ENCODE measurements at regions not wholly inside any gene's neighbourhood (a gene's known extent, or its start where the extent isn't known, plus 50 kb on each side); places are given as distances from the start of the nearest gene placed in this dataset.
A peak's percentile ranks its signal among the peaks of the same experiment; 100 is the strongest.

- no peak for DNase-seq (ENCODE audit: extremely low spot score)
- POLR2A ChIA-PET = no interaction called here
- CTCF ChIA-PET = no interaction called here
- TF ChIP-seq, protein P1, sequence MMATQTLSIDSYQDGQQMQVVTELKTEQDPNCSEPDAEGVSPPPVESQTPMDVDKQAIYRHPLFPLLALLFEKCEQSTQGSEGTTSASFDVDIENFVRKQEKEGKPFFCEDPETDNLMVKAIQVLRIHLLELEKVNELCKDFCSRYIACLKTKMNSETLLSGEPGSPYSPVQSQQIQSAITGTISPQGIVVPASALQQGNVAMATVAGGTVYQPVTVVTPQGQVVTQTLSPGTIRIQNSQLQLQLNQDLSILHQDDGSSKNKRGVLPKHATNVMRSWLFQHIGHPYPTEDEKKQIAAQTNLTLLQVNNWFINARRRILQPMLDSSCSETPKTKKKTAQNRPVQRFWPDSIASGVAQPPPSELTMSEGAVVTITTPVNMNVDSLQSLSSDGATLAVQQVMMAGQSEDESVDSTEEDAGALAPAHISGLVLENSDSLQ (IDR thresholded peaks at IDR 0.05) = no peak
- TF ChIP-seq ZNF384 (IDR thresholded peaks at IDR 0.05) = no peak
- TF ChIP-seq FOXM1 (IDR thresholded peaks at IDR 0.05; ENCODE audit: borderline replicate concordance) = no peak
- TF ChIP-seq SUZ12 (IDR thresholded peaks at IDR 0.05) = no peak
- TF ChIP-seq LEF1 (IDR thresholded peaks at IDR 0.05; ENCODE audit: borderline replicate concordance) = no peak
- no peak for TF ChIP-seq SP1 (IDR thresholded peaks at IDR 0.05)
- TF ChIP-seq CTBP1 (IDR thresholded peaks at IDR 0.05; ENCODE audit: borderline replicate concordance) = no peak
- no peak for TF ChIP-seq FOXA1 (IDR thresholded peaks at IDR 0.05)
- no peak for TF ChIP-seq HDGF (IDR thresholded peaks at IDR 0.05; ENCODE audit: borderline replicate concordance)
- no peak for TF ChIP-seq ELF4 (IDR thresholded peaks at IDR 0.05)
- TF ChIP-seq TARDBP (IDR thresholded peaks at IDR 0.05) = no peak
- no peak for TF ChIP-seq FOXK2 (IDR thresholded peaks at IDR 0.05)
- no peak for TF ChIP-seq BHLHE40 (IDR thresholded peaks at IDR 0.05; ENCODE audit: borderline replicate concordance)
- no peak for TF ChIP-seq ARNT (IDR thresholded peaks at IDR 0.05)
- no peak for TF ChIP-seq L3MBTL2 (conservative IDR thresholded peaks at IDR 0.05)
- TF ChIP-seq NFRKB (IDR thresholded peaks at IDR 0.05) = no peak
Observed at GRCh38 chr16:87552072-87552718, 50.1 kb upstream of the JPH3 start.

- TF ChIP-seq, protein P1 (IDR thresholded peaks at IDR 0.05) = no peak
- TF ChIP-seq SUZ12 (IDR thresholded peaks at IDR 0.05) (no peak), ARNT (IDR thresholded peaks at IDR 0.05) (no peak), FOXK2 (IDR thresholded peaks at IDR 0.05) (no peak), LEF1 (IDR thresholded peaks at IDR 0.05; ENCODE audit: borderline replicate concordance) (no peak), FOXA1 (IDR thresholded peaks at IDR 0.05) (no peak), NFRKB (IDR thresholded peaks at IDR 0.05) (no peak), L3MBTL2 (conservative IDR thresholded peaks at IDR 0.05) (no peak), HDGF (IDR thresholded peaks at IDR 0.05; ENCODE audit: borderline replicate concordance) (no peak), FOXM1 (IDR thresholded peaks at IDR 0.05; ENCODE audit: borderline replicate concordance) (no peak)
- CTCF ChIA-PET = interaction anchor here (1.4 kb wide), 1 partner anchor 20 kb away, joined by 6 read pairs; no protein-coding TSS in a partner anchor
- DNase-seq (ENCODE audit: extremely low spot score) = no peak
- POLR2A ChIA-PET = no interaction called here
Observed at GRCh38 chr16:87551487-87551886, 50.8 kb upstream of the JPH3 start.

- DNase-seq (ENCODE audit: extremely low spot score) = peak; percentile 75
- POLR2A ChIA-PET = no interaction called here
- TF ChIP-seq SUZ12 (IDR thresholded peaks at IDR 0.05) (no peak), FOXM1 (IDR thresholded peaks at IDR 0.05; ENCODE audit: borderline replicate concordance) (no peak), CTBP1 (IDR thresholded peaks at IDR 0.05; ENCODE audit: borderline replicate concordance) (no peak), ZNF384 (IDR thresholded peaks at IDR 0.05) (no peak), LEF1 (IDR thresholded peaks at IDR 0.05; ENCODE audit: borderline replicate concordance) (no peak), BHLHE40 (IDR thresholded peaks at IDR 0.05; ENCODE audit: borderline replicate concordance) (no peak), TARDBP (IDR thresholded peaks at IDR 0.05) (no peak), SP1 (IDR thresholded peaks at IDR 0.05) (no peak), L3MBTL2 (conservative IDR thresholded peaks at IDR 0.05) (no peak), HDGF (IDR thresholded peaks at IDR 0.05; ENCODE audit: borderline replicate concordance) (no peak), FOXA1 (IDR thresholded peaks at IDR 0.05) (no peak)
- CTCF ChIA-PET = interaction anchor here (0.5 to 1.4 kb wide), 2 partner anchors 21 to 1812 kb away, joined by 3 to 6 read pairs; no protein-coding TSS in a partner anchor
Observed at GRCh38 chr16:87550495-87550961, 51.8 kb upstream of the JPH3 start.

GRCh38 chr16:87549627-87550494 lies 52.4 kb upstream of the JPH3 start:
- POLR2A ChIA-PET = no interaction called here
- no peak for DNase-seq (ENCODE audit: extremely low spot score)
- CTCF ChIA-PET = interaction anchor here (1.4 kb wide), 1 partner anchor 22 kb away, joined by 6 read pairs; no protein-coding TSS in a partner anchor
- TF ChIP-seq SP1 (IDR thresholded peaks at IDR 0.05) (no peak), ELF4 (IDR thresholded peaks at IDR 0.05) (no peak), SUZ12 (IDR thresholded peaks at IDR 0.05) (no peak), FOXA1 (IDR thresholded peaks at IDR 0.05) (no peak), ZNF384 (IDR thresholded peaks at IDR 0.05) (no peak), L3MBTL2 (conservative IDR thresholded peaks at IDR 0.05) (no peak), CTBP1 (IDR thresholded peaks at IDR 0.05; ENCODE audit: borderline replicate concordance) (no peak), FOXK2 (IDR thresholded peaks at IDR 0.05) (no peak), BHLHE40 (IDR thresholded peaks at IDR 0.05; ENCODE audit: borderline replicate concordance) (no peak), ARNT (IDR thresholded peaks at IDR 0.05) (no peak), LEF1 (IDR thresholded peaks at IDR 0.05; ENCODE audit: borderline replicate concordance) (no peak), FOXM1 (IDR thresholded peaks at IDR 0.05; ENCODE audit: borderline replicate concordance) (no peak)

- POLR2A ChIA-PET = no interaction called here
- DNase-seq (ENCODE audit: extremely low spot score) = no peak
- no peak for TF ChIP-seq L3MBTL2 (conservative IDR thresholded peaks at IDR 0.05)
- CTCF ChIA-PET = no interaction called here
Observed at GRCh38 chr16:87548046-87548445, 54.3 kb upstream of the JPH3 start.

DNA sequence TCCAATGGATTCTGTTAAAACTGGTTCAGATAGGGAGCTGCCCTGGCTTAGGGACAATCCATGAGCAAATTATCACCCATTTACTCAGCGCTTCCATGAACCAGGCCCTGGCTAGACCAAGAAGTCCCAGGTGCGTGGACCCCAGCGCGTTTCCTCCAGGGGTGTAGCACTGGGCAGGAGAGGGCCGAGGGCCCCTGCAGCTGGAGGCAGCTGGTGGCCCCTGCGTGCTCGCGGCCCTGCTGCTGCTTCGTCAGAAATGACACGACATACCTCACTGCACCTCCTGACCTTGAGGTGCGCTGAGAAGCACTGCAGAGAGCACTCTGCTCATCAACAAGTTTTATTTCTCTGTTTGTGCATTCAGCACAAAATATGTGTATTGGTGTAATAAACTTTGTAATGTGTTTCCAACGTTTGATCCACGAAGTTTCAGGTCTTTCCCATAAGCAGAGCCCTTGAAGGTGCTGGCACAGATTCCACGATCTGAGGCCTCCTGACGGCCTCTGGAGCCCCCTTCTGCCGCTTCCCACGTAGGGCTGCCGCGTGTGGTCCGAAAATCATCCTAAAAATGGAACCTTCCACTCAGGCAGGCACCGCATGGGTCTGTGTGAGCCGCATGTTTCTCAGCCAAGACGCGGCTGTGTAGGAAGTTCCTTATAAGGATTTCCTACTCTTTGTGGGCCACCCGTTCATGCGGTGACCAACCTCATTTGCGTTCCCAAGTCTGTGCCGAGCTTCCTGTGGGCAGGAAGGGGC lies 50.8 kb upstream of the ZCCHC14 start:
- TF ChIP-seq NFRKB (IDR thresholded peaks at IDR 0.05) (no peak), ZNF384 (IDR thresholded peaks at IDR 0.05) (no peak), FOXA1 (IDR thresholded peaks at IDR 0.05) (no peak), HDGF (IDR thresholded peaks at IDR 0.05; ENCODE audit: borderline replicate concordance) (no peak), CTBP1 (IDR thresholded peaks at IDR 0.05; ENCODE audit: borderline replicate concordance) (no peak), SP1 (IDR thresholded peaks at IDR 0.05) (no peak), ELF4 (IDR thresholded peaks at IDR 0.05) (no peak), BHLHE40 (IDR thresholded peaks at IDR 0.05; ENCODE audit: borderline replicate concordance) (no peak), LEF1 (IDR thresholded peaks at IDR 0.05; ENCODE audit: borderline replicate concordance) (no peak), TARDBP (IDR thresholded peaks at IDR 0.05) (no peak), SUZ12 (IDR thresholded peaks at IDR 0.05) (no peak), ARNT (IDR thresholded peaks at IDR 0.05) (no peak), FOXM1 (IDR thresholded peaks at IDR 0.05; ENCODE audit: borderline replicate concordance) (no peak), L3MBTL2 (conservative IDR thresholded peaks at IDR 0.05) (no peak), FOXK2 (IDR thresholded peaks at IDR 0.05) (no peak)
- TF ChIP-seq, protein P1 (IDR thresholded peaks at IDR 0.05) = no peak
- ChIA-PET POLR2A (no interaction called here), CTCF (interaction anchor here (1.3 kb wide), 1 partner anchor 28 kb away, joined by 4 read pairs; no protein-coding TSS in a partner anchor)
- DNase-seq (ENCODE audit: extremely low spot score) = no peak
